CD14-positive monocyte (primary cell): ENCODE measurements at regions not wholly inside any gene's neighbourhood (a gene's known extent, or its start where the extent isn't known, plus 50 kb on each side); places are given as distances from the start of the nearest gene placed in this dataset.

ENCODE experiments used
- DNase-seq, 3 donors: peaks; one replicate each; pipeline ENCODE4 v3.0.0-alpha.2; 2011 to 2022
- H2AFZ ChIP-seq: 2 replicates; pipeline ENCODE4 v1.6.0; 2012; ENCODE audit warnings: mild to moderate bottlenecking, low read depth, low read length, inconsistent platforms; ENCODE audit not compliant: insufficient read depth, poor library complexity, severe bottlenecking
- H3K27ac ChIP-seq, 2 donors: 1 replicate in 1 of 2; 2 replicates in 1 of 2; pipeline ENCODE4 v1.5.1; 2012 to 2013; ENCODE audit warnings: low read length in 2 of 2, control low read depth in 1 of 2, inconsistent platforms in 1 of 2, low read depth in 1 of 2, mild to moderate bottlenecking in 1 of 2
- H3K27me3 ChIP-seq, 2 donors: one replicate each; pipeline versions ENCODE4 v1.6.0 to v1.6.1; 2011 to 2013; ENCODE audit warnings: low read length in 2 of 2; ENCODE audit not compliant: control insufficient read depth in 2 of 2, insufficient read depth in 2 of 2
- H3K36me3 ChIP-seq, 2 donors: replicated peaks in 1 of 2; 1 replicate in 1 of 2; 2 replicates in 1 of 2; pipeline versions ENCODE4 v1.5.1 to v1.6.1; 2012 to 2013; ENCODE audit warnings: low read length in 2 of 2, control low read depth in 1 of 2, inconsistent platforms in 1 of 2, mild to moderate bottlenecking in 1 of 2; ENCODE audit not compliant: insufficient read depth in 2 of 2, control insufficient read depth in 1 of 2
- H3K4me1 ChIP-seq, 2 donors: 1 replicate in 1 of 2; 2 replicates in 1 of 2; pipeline versions ENCODE4 v1.5.1 to v1.6.1; 2012 to 2013; ENCODE audit warnings: low read length in 2 of 2, control low read depth in 1 of 2, inconsistent platforms in 1 of 2, mild to moderate bottlenecking in 1 of 2, moderate library complexity in 1 of 2; ENCODE audit not compliant: insufficient read depth in 2 of 2, control insufficient read depth in 1 of 2
- H3K4me2 ChIP-seq: replicated peaks from 2 replicates; pipeline ENCODE3; 2012; ENCODE audit warnings: low read length, moderate library complexity, mild to moderate bottlenecking; ENCODE audit not compliant: poor library complexity, severe bottlenecking; ENCODE audit errors: extremely low read depth
- H3K4me3 ChIP-seq, 3 experiments: fragments of 200-600 bp in 1 of 3; sonication (generic) in 1 of 3; replicated peaks in 1 of 3; 1 replicate in 2 of 3; 2 replicates in 1 of 3; pipeline ENCODE4 v1.5.1; 2011 to 2013; ENCODE audit warnings: low read length in 3 of 3, mild to moderate bottlenecking in 3 of 3, control low read depth in 2 of 3, low read depth in 2 of 3, inconsistent platforms in 1 of 3, moderate library complexity in 1 of 3
- H3K79me2 ChIP-seq: 2 replicates; pipeline ENCODE4 v1.6.0; 2012; ENCODE audit warnings: mild to moderate bottlenecking, control low read depth, inconsistent platforms, low read length, moderate library complexity; ENCODE audit not compliant: insufficient read depth
- H3K9ac ChIP-seq: 2 replicates; pipeline ENCODE4 v1.6.0; 2017; ENCODE audit warnings: low read length, mild to moderate bottlenecking; ENCODE audit not compliant: insufficient read depth, poor library complexity, severe bottlenecking
- H3K9me3 ChIP-seq, 2 donors: replicated peaks in 1 of 2; 1 replicate in 1 of 2; 2 replicates in 1 of 2; pipeline versions ENCODE4 v1.5.1 to v1.6.1; 2012 to 2013; ENCODE audit warnings: low read length in 2 of 2, control low read depth in 1 of 2; ENCODE audit not compliant: control insufficient read depth in 1 of 2, insufficient read depth in 1 of 2
- H4K20me1 ChIP-seq: 2 replicates; pipeline ENCODE4 v1.6.0; 2012; ENCODE audit warnings: mild to moderate bottlenecking, low read length, control low read depth, moderate library complexity; ENCODE audit not compliant: insufficient read depth
- H3K27ac Mint-ChIP-seq, 7 donors: one replicate each; pipeline ENCODE4 v1.8.0; 2020; ENCODE audit warnings: mild to moderate bottlenecking in 7 of 7, mixed read lengths in 7 of 7, moderate library complexity in 6 of 7, inconsistent platforms in 2 of 7
- H3K27me3 Mint-ChIP-seq, 3 donors: one replicate each; pipeline ENCODE4 v1.8.0; 2021 to 2022; ENCODE audit warnings: low read depth in 3 of 3, mild to moderate bottlenecking in 3 of 3, mixed read lengths in 3 of 3, moderate library complexity in 3 of 3, inconsistent platforms in 1 of 3
- H3K36me3 Mint-ChIP-seq, 2 donors: one replicate each; pipeline ENCODE4 v1.8.0; 2020; ENCODE audit warnings: mixed read lengths in 2 of 2, inconsistent platforms in 1 of 2, mild to moderate bottlenecking in 1 of 2
- H3K4me1 Mint-ChIP-seq: one replicate; pipeline ENCODE4 v1.8.0; 2020; ENCODE audit warnings: mild to moderate bottlenecking, mixed read lengths
- H3K4me3 Mint-ChIP-seq, 2 donors: one replicate each; pipeline ENCODE4 v1.8.0; 2020; ENCODE audit warnings: mild to moderate bottlenecking in 2 of 2, mixed read lengths in 2 of 2, moderate library complexity in 1 of 2
- H3K9me3 Mint-ChIP-seq, 7 donors: one replicate each; pipeline ENCODE4 v1.8.0; 2020 to 2022; ENCODE audit warnings: mixed read lengths in 7 of 7, mild to moderate bottlenecking in 6 of 7, moderate library complexity in 6 of 7, inconsistent platforms in 2 of 7
- CTCF ChIP-seq: fragments of 200-600 bp; IDR thresholded peaks from one replicate; pipeline ENCODE4 v1.8.0; 2022; ENCODE audit warnings: antibody characterized with exemption, mild to moderate bottlenecking
- WGBS: methylation state at CpG from one replicate; pipeline ENCODE4 v1.1.5; 2013; ENCODE audit warnings: missing lambda C conversion rate; ENCODE audit not compliant: insufficient coverage; 5-methylcytosine and 5-hydroxymethylcytosine counted together
- intact Hi-C, 2 donors: fragments of 100-400 bp; cut with micrococcal nuclease; formaldehyde crosslinking; loops; one replicate each; pipeline versions ENCODE4 v1.15.0 to v1.15.1; 2023

- Mint-ChIP-seq H3K27ac (no peak overlapping the region), H3K4me1 (no peaks in the 10 kb centered on the region), H3K27me3 (peaks cover 0 to 3% (median 1%) of the 10 kb centered on the region in 3 donors), H3K36me3 (no peaks in the 10 kb centered on the region), H3K9me3 (peaks cover 2 to 14% (median 7%) of the 10 kb centered on the region in 7 donors), H3K4me3 (no peak overlapping the region)
- no peak overlapping the region for H3K4me2 ChIP-seq
- H3K9ac ChIP-seq = no peak overlapping the region
- H3K36me3 ChIP-seq = no peaks in the 10 kb centered on the region
- no peaks in the 10 kb centered on the region for H3K79me2 ChIP-seq
- peaks cover 0 to 9% of the 10 kb centered on the region in 2 donors for H3K9me3 ChIP-seq
- no peaks in the 10 kb centered on the region for H3K4me1 ChIP-seq
- no peaks in the 10 kb centered on the region for H3K27me3 ChIP-seq
- no peak for TF ChIP-seq CTCF
- no peaks in the 10 kb centered on the region for H4K20me1 ChIP-seq
- no peak overlapping the region for H3K4me3 ChIP-seq
- intact Hi-C loops = no loop called here
- no peak overlapping the region for H2AFZ ChIP-seq
- no peak overlapping the region for H3K27ac ChIP-seq
- DNase-seq = no peak
- 100% methylated on average over 2 of the region's 7 CpGs for WGBS
These were observed 773.0 kb downstream of the MTRR start for GRCh38 chr5:8641786-8642505.

DNA sequence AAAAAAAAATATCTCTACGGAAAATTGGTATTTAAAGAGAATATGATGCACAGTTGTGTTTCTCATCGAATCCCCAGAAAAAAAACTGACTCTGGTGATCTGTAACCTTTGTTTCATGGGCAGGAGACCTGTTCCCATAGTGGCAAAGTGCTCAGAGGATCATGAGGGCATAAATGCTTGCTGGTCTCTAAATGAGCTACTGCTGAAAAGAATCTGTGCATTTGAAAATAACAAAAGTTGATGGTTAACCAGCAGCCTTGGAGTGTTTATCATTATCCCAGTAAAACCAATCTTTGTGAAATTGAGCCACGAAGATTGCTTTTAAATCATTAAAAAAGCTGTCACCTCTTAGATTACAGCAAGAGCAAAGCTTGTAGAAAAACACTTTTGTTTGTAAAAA is 775.4 kb downstream of the MTRR start:
- DNase-seq = no peak
- Histone ChIP-seq H3K4me1 (no peaks in the 10 kb centered on the region), H3K9me3 (peaks cover 0 to 9% of the 10 kb centered on the region in 2 donors), H3K4me3 (no peak overlapping the region), H2AFZ (no peak overlapping the region), H3K79me2 (no peaks in the 10 kb centered on the region), H3K27ac (no peak overlapping the region), H4K20me1 (no peaks in the 10 kb centered on the region), H3K27me3 (no peaks in the 10 kb centered on the region), H3K9ac (no peak overlapping the region), H3K4me2 (no peak overlapping the region), H3K36me3 (no peaks in the 10 kb centered on the region)
- no peak overlapping the region for H3K27ac Mint-ChIP-seq
- TF ChIP-seq CTCF = no peak
- peaks cover 0 to 14% (median 6%) of the 10 kb centered on the region in 7 donors for H3K9me3 Mint-ChIP-seq
- H3K4me3 Mint-ChIP-seq = no peak overlapping the region
- no peaks in the 10 kb centered on the region for H3K36me3 Mint-ChIP-seq
- H3K4me1 Mint-ChIP-seq = no peaks in the 10 kb centered on the region
- intact Hi-C loops = no loop called here
- WGBS = 100% methylated on average over 1 of the region's 3 CpGs
- peaks cover 1 to 3% (median 3%) of the 10 kb centered on the region in 3 donors for H3K27me3 Mint-ChIP-seq
